Fibroblast of lung (primary cell): ENCODE measurements at regions not wholly inside any gene's neighbourhood (a gene's known extent, or its start where the extent isn't known, plus 50 kb on each side); places are given as distances from the start of the nearest gene placed in this dataset.

Experiments
- DNase-seq, 2 donors: peaks; one replicate each; pipeline versions ENCODE4 v3.0.0 to v3.0.0-alpha.2; 2010; ENCODE audit warnings: low read depth in 2 of 2
- H2AFZ ChIP-seq: 2 replicates; pipeline ENCODE4 v1.5.1; 2012; ENCODE audit warnings: low read length, control low read depth, inconsistent platforms
- H3K27ac ChIP-seq: 2 replicates; pipeline ENCODE4 v1.5.1; 2011; ENCODE audit warnings: low read length, control low read depth; ENCODE audit not compliant: insufficient read depth
- H3K27me3 ChIP-seq: 2 replicates; pipeline ENCODE4 v1.5.1; 2011; ENCODE audit warnings: mild to moderate bottlenecking, low read length; ENCODE audit not compliant: control insufficient read depth, insufficient read depth
- H3K36me3 ChIP-seq: 2 replicates; pipeline ENCODE4 v1.5.1; 2011; ENCODE audit warnings: low read length; ENCODE audit not compliant: control insufficient read depth, insufficient read depth
- H3K4me1 ChIP-seq: 2 replicates; pipeline ENCODE4 v1.5.1; 2011; ENCODE audit warnings: low read length; ENCODE audit not compliant: control insufficient read depth, insufficient read depth; ENCODE audit errors: extremely low read depth
- H3K4me2 ChIP-seq: 2 replicates; pipeline ENCODE4 v1.5.1; 2011; ENCODE audit warnings: low read length, control low read depth; ENCODE audit not compliant: insufficient read depth; ENCODE audit errors: extremely low read depth
- H3K4me3 ChIP-seq, 4 experiments: fragments of 200-600 bp in 1 of 4; sonication (generic) in 1 of 4; replicated peaks in 1 of 4; 2 replicates each; pipeline ENCODE4 v1.5.1; 2011 to 2016; ENCODE audit warnings: low read length in 4 of 4, low read depth in 3 of 4, mild to moderate bottlenecking in 3 of 4, control low read depth in 2 of 4, inconsistent platforms in 1 of 4, mixed read lengths in 1 of 4; ENCODE audit not compliant: insufficient read depth in 1 of 4; ENCODE audit errors: control extremely low read depth in 1 of 4
- H3K79me2 ChIP-seq: 2 replicates; pipeline ENCODE4 v1.5.1; 2012; ENCODE audit warnings: mild to moderate bottlenecking, low read length, inconsistent platforms; ENCODE audit not compliant: control insufficient read depth, insufficient read depth
- H3K9ac ChIP-seq: 2 replicates; pipeline ENCODE4 v1.5.1; 2011; ENCODE audit warnings: mild to moderate bottlenecking, low read length, control low read depth; ENCODE audit not compliant: insufficient read depth
- H3K9me3 ChIP-seq: 2 replicates; pipeline ENCODE4 v1.5.1; 2012; ENCODE audit warnings: low read depth, low read length; ENCODE audit not compliant: control insufficient read depth, insufficient read depth
- H4K20me1 ChIP-seq: 2 replicates; pipeline ENCODE4 v1.5.1; 2011; ENCODE audit warnings: low read length; ENCODE audit not compliant: control insufficient read depth, insufficient read depth; ENCODE audit errors: extremely low read depth
- EZH2 ChIP-seq: IDR thresholded peaks from 2 replicates; pipeline ENCODE4 v1.5.1; 2012; ENCODE audit warnings: low read length, control low read depth, mild to moderate bottlenecking; ENCODE audit errors: missing control alignments
- TF ChIP-seq, protein P1 (sequence below), 2 donors: IDR thresholded peaks in 1 of 2; conservative IDR thresholded peaks in 1 of 2; 1 replicate in 1 of 2; 2 replicates in 1 of 2; pipeline ENCODE4 v1.5.1; 2011 to 2012; ENCODE audit warnings: low read length in 2 of 2, control low read depth in 1 of 2, inconsistent platforms in 1 of 2, low read depth in 1 of 2, mild to moderate bottlenecking in 1 of 2

DNA sequence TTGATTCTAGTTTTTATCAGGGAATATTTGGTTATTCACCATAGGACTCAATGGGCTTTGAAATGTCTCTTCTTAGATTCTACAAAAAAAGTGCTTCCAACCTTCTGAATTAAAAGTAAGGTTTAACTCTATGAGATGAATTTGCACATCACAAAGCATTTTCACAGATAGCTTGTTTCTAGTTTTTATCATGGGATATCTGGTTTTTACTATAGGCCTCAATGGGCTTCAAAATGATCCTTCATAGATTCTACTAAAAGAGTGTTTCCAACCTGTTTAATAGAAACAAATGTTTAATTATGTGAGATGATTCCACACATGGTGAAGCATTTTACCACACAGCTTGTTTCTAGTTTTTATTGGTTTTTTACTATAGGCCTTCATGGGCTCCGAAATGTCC, 560.7 kb downstream of the KCNJ18 start:
- Histone ChIP-seq H3K27me3 (no peaks in the 10 kb centered on the region), H3K9me3 (no peaks in the 10 kb centered on the region), H3K4me3 (no peak overlapping the region), H3K27ac (no peak overlapping the region), H3K9ac (no peak overlapping the region), H3K4me2 (no peak overlapping the region), H3K79me2 (no peaks in the 10 kb centered on the region), H3K4me1 (no peaks in the 10 kb centered on the region), H2AFZ (no peak overlapping the region), H3K36me3 (no peaks in the 10 kb centered on the region), H4K20me1 (no peaks in the 10 kb centered on the region)
- TF ChIP-seq, protein P1, sequence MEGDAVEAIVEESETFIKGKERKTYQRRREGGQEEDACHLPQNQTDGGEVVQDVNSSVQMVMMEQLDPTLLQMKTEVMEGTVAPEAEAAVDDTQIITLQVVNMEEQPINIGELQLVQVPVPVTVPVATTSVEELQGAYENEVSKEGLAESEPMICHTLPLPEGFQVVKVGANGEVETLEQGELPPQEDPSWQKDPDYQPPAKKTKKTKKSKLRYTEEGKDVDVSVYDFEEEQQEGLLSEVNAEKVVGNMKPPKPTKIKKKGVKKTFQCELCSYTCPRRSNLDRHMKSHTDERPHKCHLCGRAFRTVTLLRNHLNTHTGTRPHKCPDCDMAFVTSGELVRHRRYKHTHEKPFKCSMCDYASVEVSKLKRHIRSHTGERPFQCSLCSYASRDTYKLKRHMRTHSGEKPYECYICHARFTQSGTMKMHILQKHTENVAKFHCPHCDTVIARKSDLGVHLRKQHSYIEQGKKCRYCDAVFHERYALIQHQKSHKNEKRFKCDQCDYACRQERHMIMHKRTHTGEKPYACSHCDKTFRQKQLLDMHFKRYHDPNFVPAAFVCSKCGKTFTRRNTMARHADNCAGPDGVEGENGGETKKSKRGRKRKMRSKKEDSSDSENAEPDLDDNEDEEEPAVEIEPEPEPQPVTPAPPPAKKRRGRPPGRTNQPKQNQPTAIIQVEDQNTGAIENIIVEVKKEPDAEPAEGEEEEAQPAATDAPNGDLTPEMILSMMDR (conservative IDR thresholded peaks at IDR 0.05 in 1 of 2, IDR thresholded peaks at IDR 0.05 in 1 of 2; ENCODE audit: low read depth in 1 of 2, low read length in 2 of 2), result no peak
- TF ChIP-seq EZH2, result no peak
- no peak for DNase-seq

DNA sequence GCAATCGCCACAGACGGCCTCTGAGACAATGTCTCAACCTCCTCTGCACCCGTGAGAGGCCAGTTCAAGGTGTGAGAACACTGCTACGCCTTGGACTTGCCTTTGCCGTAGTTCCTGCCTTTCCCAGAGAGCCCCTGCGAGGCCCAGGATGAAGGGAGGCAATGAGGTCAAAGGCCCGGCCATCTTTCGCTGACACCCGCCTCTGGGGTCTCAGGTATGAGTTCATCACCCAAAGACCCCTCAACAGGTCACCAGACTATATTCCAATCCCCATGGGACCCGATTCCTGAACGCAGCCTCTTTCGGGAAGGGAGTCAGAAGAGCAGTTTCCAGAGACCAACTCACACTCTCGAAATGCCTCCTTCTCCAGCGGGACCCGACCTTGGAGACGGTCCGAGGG, 573.5 kb downstream of the KCNJ18 start:
- Histone ChIP-seq H3K27ac (no peak overlapping the region), H3K4me3 (no peak overlapping the region), H3K9ac (no peak overlapping the region), H3K36me3 (no peaks in the 10 kb centered on the region), H3K4me1 (no peaks in the 10 kb centered on the region), H3K79me2 (no peaks in the 10 kb centered on the region), H4K20me1 (no peaks in the 10 kb centered on the region), H2AFZ (no peak overlapping the region), H3K27me3 (no peaks in the 10 kb centered on the region), H3K9me3 (no peaks in the 10 kb centered on the region), H3K4me2 (no peak overlapping the region)
- TF ChIP-seq, protein P1 (conservative IDR thresholded peaks at IDR 0.05 in 1 of 2, IDR thresholded peaks at IDR 0.05 in 1 of 2; ENCODE audit: low read depth in 1 of 2, low read length in 2 of 2), result no peak
- TF ChIP-seq EZH2, result no peak
- DNase-seq, result no peak

DNA sequence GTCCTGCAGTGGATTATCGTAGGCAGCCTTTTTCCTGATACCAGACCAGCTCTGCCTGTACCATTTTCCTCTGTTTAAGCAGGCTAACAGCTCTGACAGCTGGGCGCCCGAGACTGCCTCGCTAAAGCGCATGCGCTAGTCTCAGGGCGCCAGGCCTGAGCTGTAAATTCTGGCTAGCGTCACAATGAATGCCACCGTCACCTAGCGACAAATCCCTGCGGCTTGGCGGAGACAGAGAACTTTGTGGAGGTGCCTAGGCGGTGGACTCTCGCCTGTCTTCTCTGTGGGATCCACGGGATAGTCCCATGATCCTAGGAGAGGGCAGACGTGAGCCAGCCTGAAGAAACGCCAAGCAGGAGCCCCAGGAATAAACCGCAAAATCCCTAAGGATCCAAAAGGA, 573.9 kb downstream of the KCNJ18 start:
- no peak overlapping the region for H3K4me2 ChIP-seq
- no peak for DNase-seq
- H3K27ac ChIP-seq, result no peak overlapping the region
- no peaks in the 10 kb centered on the region for H3K27me3 ChIP-seq
- no peaks in the 10 kb centered on the region for H3K36me3 ChIP-seq
- H3K4me3 ChIP-seq, result no peak overlapping the region
- H2AFZ ChIP-seq, result no peak overlapping the region
- no peak overlapping the region for H3K9ac ChIP-seq
- no peaks in the 10 kb centered on the region for H3K9me3 ChIP-seq
- no peaks in the 10 kb centered on the region for H3K4me1 ChIP-seq
- no peaks in the 10 kb centered on the region for H3K79me2 ChIP-seq
- TF ChIP-seq EZH2, result no peak
- TF ChIP-seq, protein P1 (conservative IDR thresholded peaks at IDR 0.05 in 1 of 2, IDR thresholded peaks at IDR 0.05 in 1 of 2; ENCODE audit: low read depth in 1 of 2, low read length in 2 of 2), result no peak
- no peaks in the 10 kb centered on the region for H4K20me1 ChIP-seq
